HEK293T (cell line): ENCODE measurements at regions not wholly inside any gene's neighbourhood (a gene's known extent, or its start where the extent isn't known, plus 50 kb on each side); places are given as distances from the start of the nearest gene placed in this dataset.

Source experiments
- CTCF ChIA-PET: fragments of 350-600 bp; formaldehyde crosslinking; extraction: SDS; loops from one replicate; lab custom pipeline; 2021; ENCODE audit warnings: antibody characterized with exemption, inconsistent platforms; lab: Yijun Ruan, JAX
- POLR2A ChIA-PET: fragments of 350-600 bp; formaldehyde crosslinking; extraction: SDS; loops from one replicate; lab custom pipeline; 2020; ENCODE audit warnings: antibody characterized with exemption, inconsistent platforms; lab: Yijun Ruan, JAX
- DNase-seq: peaks from one replicate; pipeline ENCODE4 v3.0.0; 2012; ENCODE audit warnings: mixed read lengths; ENCODE audit errors: extremely low spot score
- ARNT ChIP-seq: fragments of 450-650 bp; IDR thresholded peaks from 2 replicates; pipeline ENCODE4 v1.6.1; 2017; ENCODE audit warnings: mild to moderate bottlenecking
- BHLHE40 ChIP-seq: fragments of 450-650 bp; IDR thresholded peaks from 2 replicates; pipeline ENCODE4 v1.6.1; 2016; ENCODE audit warnings: mild to moderate bottlenecking, moderate library complexity, borderline replicate concordance
- CTBP1 ChIP-seq: fragments of 450-650 bp; IDR thresholded peaks from 2 replicates; pipeline ENCODE4 v1.6.1; 2016; ENCODE audit warnings: borderline replicate concordance
- ELF4 ChIP-seq: fragments of 450-650 bp; IDR thresholded peaks from 2 replicates; pipeline ENCODE4 v1.6.1; 2017; ENCODE audit warnings: antibody characterized with exemption
- FOXA1 ChIP-seq: fragments of 450-650 bp; IDR thresholded peaks from 2 replicates; pipeline ENCODE4 v1.6.1; 2016; ENCODE audit warnings: mild to moderate bottlenecking
- FOXK2 ChIP-seq: fragments of 450-650 bp; IDR thresholded peaks from 2 replicates; pipeline ENCODE4 v1.6.1; 2016; ENCODE audit warnings: mild to moderate bottlenecking
- FOXM1 ChIP-seq: fragments of 450-650 bp; IDR thresholded peaks from 2 replicates; pipeline ENCODE4 v1.6.1; 2017; ENCODE audit warnings: mild to moderate bottlenecking, borderline replicate concordance
- HDGF ChIP-seq: fragments of 450-650 bp; IDR thresholded peaks from 2 replicates; pipeline ENCODE4 v1.6.1; 2017; ENCODE audit warnings: antibody characterized with exemption, borderline replicate concordance
- L3MBTL2 ChIP-seq: fragments of 450-650 bp; conservative IDR thresholded peaks from 2 replicates; pipeline ENCODE4 v1.6.1; 2016; ENCODE audit warnings: mild to moderate bottlenecking
- LEF1 ChIP-seq: fragments of 450-650 bp; IDR thresholded peaks from 2 replicates; pipeline ENCODE4 v1.6.1; 2017; ENCODE audit warnings: mild to moderate bottlenecking, borderline replicate concordance
- NFRKB ChIP-seq: fragments of 450-650 bp; IDR thresholded peaks from 2 replicates; pipeline ENCODE4 v1.6.1; 2016; ENCODE audit warnings: mild to moderate bottlenecking, moderate library complexity
- SP1 ChIP-seq: fragments of 450-650 bp; IDR thresholded peaks from 2 replicates; pipeline ENCODE4 v1.6.1; 2017
- SUZ12 ChIP-seq: fragments of 450-650 bp; IDR thresholded peaks from 2 replicates; pipeline ENCODE4 v1.6.1; 2016; ENCODE audit warnings: mild to moderate bottlenecking
- TARDBP ChIP-seq: fragments of 450-650 bp; IDR thresholded peaks from 2 replicates; pipeline ENCODE4 v1.6.1; 2016
- ZNF384 ChIP-seq: fragments of 450-650 bp; IDR thresholded peaks from 2 replicates; pipeline ENCODE4 v1.6.1; 2016
- TF ChIP-seq, protein P1 (sequence below): fragments of 450-650 bp; IDR thresholded peaks from 2 replicates; pipeline ENCODE4 v1.6.1; 2016

- POLR2A ChIA-PET = no interaction called here
- CTCF ChIA-PET = no interaction called here
- DNase-seq = no peak
- TF ChIP-seq NFRKB = no peak
- TF ChIP-seq HDGF = no peak
- no peak for TF ChIP-seq BHLHE40
- TF ChIP-seq L3MBTL2 = no peak
- TF ChIP-seq, protein P1, sequence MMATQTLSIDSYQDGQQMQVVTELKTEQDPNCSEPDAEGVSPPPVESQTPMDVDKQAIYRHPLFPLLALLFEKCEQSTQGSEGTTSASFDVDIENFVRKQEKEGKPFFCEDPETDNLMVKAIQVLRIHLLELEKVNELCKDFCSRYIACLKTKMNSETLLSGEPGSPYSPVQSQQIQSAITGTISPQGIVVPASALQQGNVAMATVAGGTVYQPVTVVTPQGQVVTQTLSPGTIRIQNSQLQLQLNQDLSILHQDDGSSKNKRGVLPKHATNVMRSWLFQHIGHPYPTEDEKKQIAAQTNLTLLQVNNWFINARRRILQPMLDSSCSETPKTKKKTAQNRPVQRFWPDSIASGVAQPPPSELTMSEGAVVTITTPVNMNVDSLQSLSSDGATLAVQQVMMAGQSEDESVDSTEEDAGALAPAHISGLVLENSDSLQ = no peak
- no peak for TF ChIP-seq TARDBP
- TF ChIP-seq LEF1 = no peak
- TF ChIP-seq SP1 = no peak
- TF ChIP-seq FOXK2 = no peak
- TF ChIP-seq ZNF384 = no peak
- no peak for TF ChIP-seq CTBP1
- no peak for TF ChIP-seq SUZ12
- TF ChIP-seq ARNT = no peak
- no peak for TF ChIP-seq ELF4
These were observed 70.0 kb downstream of the LMO4 start for GRCh38 chr1:87398641-87399040.

DNA sequence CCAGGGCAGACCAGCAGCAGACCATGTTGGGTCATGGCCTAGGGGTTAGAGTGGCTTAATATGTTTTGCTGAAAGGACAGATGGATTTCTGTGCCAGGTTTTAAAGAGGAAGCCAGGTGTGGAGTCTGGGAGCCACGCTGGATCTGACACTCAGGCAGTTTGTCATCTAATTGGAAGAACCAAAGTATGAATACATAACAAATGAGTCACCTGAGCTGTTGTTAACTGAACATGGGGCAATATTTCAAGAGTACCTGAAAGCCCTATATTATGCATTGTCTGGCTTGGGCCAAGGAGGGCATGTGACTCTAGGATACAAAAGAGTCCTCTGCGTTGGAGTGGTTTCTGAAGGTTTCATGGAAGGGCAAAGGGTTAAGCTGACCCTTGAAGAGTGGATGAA, 70.6 kb downstream of the LMO4 start:
- CTCF ChIA-PET = no interaction called here
- POLR2A ChIA-PET = no interaction called here
- TF ChIP-seq ZNF384 = no peak
- no peak for TF ChIP-seq L3MBTL2
- no peak for TF ChIP-seq ARNT
- TF ChIP-seq SUZ12 = no peak
- DNase-seq = no peak

GRCh38 chr1:87399701-87400100, 71.0 kb downstream of the LMO4 start:
- CTCF ChIA-PET = no interaction called here
- no peak for DNase-seq
- POLR2A ChIA-PET = no interaction called here
- TF ChIP-seq CTBP1 (no peak), NFRKB (no peak), LEF1 (no peak), HDGF (no peak), FOXA1 (no peak), FOXK2 (no peak), FOXM1 (no peak), ELF4 (no peak), TARDBP (no peak), L3MBTL2 (no peak), SUZ12 (no peak), SP1 (no peak), ARNT (no peak), ZNF384 (no peak)
- TF ChIP-seq, protein P1 = no peak

GRCh38 chr1:87400813-87401212, 72.1 kb downstream of the LMO4 start:
- no peak for TF ChIP-seq NFRKB
- TF ChIP-seq FOXM1 = no peak
- no peak for TF ChIP-seq ELF4
- TF ChIP-seq ZNF384 = no peak
- no peak for TF ChIP-seq SUZ12
- TF ChIP-seq FOXK2 = no peak
- TF ChIP-seq TARDBP = no peak
- TF ChIP-seq, protein P1 = no peak
- TF ChIP-seq CTBP1 = no peak
- TF ChIP-seq HDGF = no peak
- TF ChIP-seq SP1 = no peak
- no peak for TF ChIP-seq FOXA1
- no peak for TF ChIP-seq LEF1
- no peak for TF ChIP-seq BHLHE40
- no peak for TF ChIP-seq ARNT
- TF ChIP-seq L3MBTL2 = no peak
- no peak for DNase-seq
- ChIA-PET POLR2A (no interaction called here), CTCF (no interaction called here)

- DNase-seq = no peak
- ChIA-PET POLR2A (no interaction called here), CTCF (interaction anchor here (0.5 kb wide), 1 partner anchor 13 kb away, joined by 12 read pairs; no protein-coding TSS in a partner anchor)
- TF ChIP-seq, protein P1 = no peak
- no peak for TF ChIP-seq HDGF
- no peak for TF ChIP-seq FOXM1
- no peak for TF ChIP-seq NFRKB
- TF ChIP-seq BHLHE40 = no peak
- no peak for TF ChIP-seq ZNF384
- TF ChIP-seq LEF1 = no peak
- no peak for TF ChIP-seq SP1
- TF ChIP-seq L3MBTL2 = no peak
- TF ChIP-seq CTBP1 = no peak
These were observed 73.7 kb downstream of the LMO4 start for GRCh38 chr1:87402241-87403002.
